IMR-90 (cell line): ENCODE measurements at regions not wholly inside any gene's neighbourhood (a gene's known extent, or its start where the extent isn't known, plus 50 kb on each side); places are given as distances from the start of the nearest gene placed in this dataset.

Source experiments
- ATAC-seq: fragments of 200-7000 bp; cut with Tn5 transposase; 2 replicates; pipeline ENCODE4 v1.9.1; 2020; ENCODE audit warnings: low read depth, mild to moderate bottlenecking, moderate library complexity
- BruUV-seq: library from RNA; stranded (reverse); fragments of 400-500 nt; replicated peaks from 2 replicates; lab custom pipeline; 2021; lab: Mats Ljungman, UMichigan
- CTCF ChIA-PET: fragments of 300-600 bp; formaldehyde crosslinking; extraction: SDS; loops from one replicate; lab custom pipeline; 2021; ENCODE audit warnings: antibody characterized with exemption; lab: Yijun Ruan, JAX
- POLR2A ChIA-PET: fragments of 300-600 bp; sonication (Branson Sonifier 250); formaldehyde crosslinking; loops from one replicate; lab custom pipeline; 2022; ENCODE audit warnings: antibody characterized with exemption; ENCODE audit not compliant: unreplicated experiment; lab: Charles Lee
- DNase-seq: peaks from one replicate; pipeline ENCODE4 v3.0.0; 2013
- H2AFZ ChIP-seq: replicated peaks from 2 replicates; pipeline ENCODE3; 2013; ENCODE audit warnings: low read length, mild to moderate bottlenecking; ENCODE audit not compliant: poor library complexity
- H2AK5ac ChIP-seq: 2 replicates; pipeline ENCODE4 v1.6.1; 2013; ENCODE audit warnings: low read depth, low read length, inconsistent platforms
- H2AK9ac ChIP-seq: replicated peaks from 2 replicates; pipeline ENCODE3; 2013; ENCODE audit warnings: mild to moderate bottlenecking, low read depth, low read length, moderate library complexity; ENCODE audit not compliant: poor library complexity
- H2BK120ac ChIP-seq: 2 replicates; pipeline ENCODE4 v1.6.1; 2013; ENCODE audit warnings: low read depth, low read length, inconsistent platforms
- H2BK15ac ChIP-seq: 3 replicates; pipeline ENCODE4 v1.6.1; 2013; ENCODE audit warnings: low read depth, low read length, inconsistent platforms
- H2BK20ac ChIP-seq: 2 replicates; pipeline ENCODE4 v1.6.1; 2013; ENCODE audit warnings: low read depth, mild to moderate bottlenecking, inconsistent platforms, low read length, moderate library complexity
- H2BK5ac ChIP-seq: 2 replicates; pipeline ENCODE4 v1.6.1; 2013; ENCODE audit warnings: mild to moderate bottlenecking, low read depth, low read length, inconsistent platforms; ENCODE audit not compliant: poor library complexity, severe bottlenecking
- H3K14ac ChIP-seq: replicated peaks from 2 replicates; pipeline ENCODE4 v1.6.1; 2013; ENCODE audit warnings: low read depth, low read length, inconsistent platforms
- H3K18ac ChIP-seq: 2 replicates; pipeline ENCODE4 v1.6.1; 2013; ENCODE audit warnings: low read depth, low read length, control low read depth
- H3K23ac ChIP-seq: 2 replicates; pipeline ENCODE4 v1.6.1; 2013; ENCODE audit warnings: low read depth, low read length, inconsistent platforms
- H3K27ac ChIP-seq: 2 replicates; pipeline ENCODE4 v1.5.1; 2013; ENCODE audit warnings: mild to moderate bottlenecking, control low read depth, low read length; ENCODE audit not compliant: insufficient read depth
- H3K27me3 ChIP-seq: 2 replicates; pipeline ENCODE4 v1.6.1; 2013; ENCODE audit warnings: low read length; ENCODE audit not compliant: control insufficient read depth, insufficient read depth
- H3K36me3 ChIP-seq: 2 replicates; pipeline ENCODE4 v1.6.1; 2013; ENCODE audit warnings: low read length, mixed read lengths; ENCODE audit not compliant: control insufficient read depth, insufficient read depth
- H3K4ac ChIP-seq: 2 replicates; pipeline ENCODE4 v1.6.1; 2013; ENCODE audit warnings: low read depth, low read length, inconsistent platforms
- H3K4me1 ChIP-seq: 2 replicates; pipeline ENCODE4 v1.6.1; 2013; ENCODE audit warnings: low read length, mixed read lengths; ENCODE audit not compliant: control insufficient read depth, insufficient read depth
- H3K4me2 ChIP-seq: 2 replicates; pipeline ENCODE4 v1.6.1; 2013; ENCODE audit warnings: low read depth, mild to moderate bottlenecking, control low read depth, low read length, moderate library complexity
- H3K4me3 ChIP-seq: 2 replicates; pipeline ENCODE4 v1.5.1; 2013; ENCODE audit warnings: low read depth, mild to moderate bottlenecking, control low read depth, low read length, moderate library complexity; ENCODE audit not compliant: insufficient read depth
- H3K56ac ChIP-seq: 2 replicates; pipeline ENCODE4 v1.6.1; 2013; ENCODE audit warnings: low read length, inconsistent platforms; ENCODE audit not compliant: insufficient read depth; ENCODE audit errors: extremely low read depth
- H3K79me1 ChIP-seq, 2 experiments: 2 replicates each; pipeline ENCODE4 v1.6.1; 2013; ENCODE audit warnings: low read length in 2 of 2, inconsistent platforms in 1 of 2, low read depth in 1 of 2
- H3K9ac ChIP-seq: 2 replicates; pipeline ENCODE4 v1.6.1; 2013; ENCODE audit warnings: low read depth, low read length, control low read depth
- H3K9me1 ChIP-seq: 2 replicates; pipeline ENCODE4 v1.6.1; 2013; ENCODE audit warnings: low read length, inconsistent platforms; ENCODE audit not compliant: insufficient read depth
- H3K9me3 ChIP-seq: 2 replicates; pipeline ENCODE4 v1.6.1; 2013; ENCODE audit warnings: low read length; ENCODE audit not compliant: control insufficient read depth, insufficient read depth
- H4K20me1 ChIP-seq: 2 replicates; pipeline ENCODE4 v1.6.1; 2013; ENCODE audit warnings: low read length, inconsistent platforms; ENCODE audit not compliant: insufficient read depth
- H4K5ac ChIP-seq: 2 replicates; pipeline ENCODE4 v1.6.1; 2013; ENCODE audit warnings: mild to moderate bottlenecking, low read depth, low read length, control low read depth
- H4K8ac ChIP-seq, 2 experiments: 2 replicates each; pipeline ENCODE4 v1.6.1; 2013; ENCODE audit warnings: low read depth in 2 of 2, low read length in 2 of 2, control low read depth in 1 of 2, inconsistent platforms in 1 of 2
- H4K91ac ChIP-seq: 2 replicates; pipeline ENCODE4 v1.6.1; 2013; ENCODE audit warnings: low read depth, low read length, inconsistent platforms; ENCODE audit not compliant: insufficient read depth
- CEBPB ChIP-seq: IDR thresholded peaks from 2 replicates; pipeline ENCODE4 v1.6.1; 2012; ENCODE audit warnings: low read depth, low read length, improper control_type of control experiment
- FOS ChIP-seq: fragments of 150-350 bp; IDR thresholded peaks from 2 replicates; pipeline ENCODE4 v1.6.1; 2016; ENCODE audit warnings: low read depth, low read length
- MAZ ChIP-seq: IDR thresholded peaks from 2 replicates; pipeline ENCODE4 v1.6.1; 2012; ENCODE audit warnings: low read depth, mild to moderate bottlenecking, low read length, improper control_type of control experiment, moderate library complexity, borderline replicate concordance
- NFE2L2 ChIP-seq: fragments of 150-350 bp; IDR thresholded peaks from 2 replicates; pipeline ENCODE4 v1.6.1; 2016; ENCODE audit warnings: low read depth, mild to moderate bottlenecking, low read length
- RAD21 ChIP-seq: IDR thresholded peaks from 2 replicates; pipeline ENCODE4 v1.6.1; 2012; ENCODE audit warnings: low read length, improper control_type of control experiment
- WGBS, 2 experiments: methylation state at CpG; one replicate each; pipeline versions ENCODE4 v1.1.5 to v1.1.7; 2013; ENCODE audit warnings: missing lambda C conversion rate in 2 of 2; ENCODE audit not compliant: insufficient read length in 1 of 2; ENCODE audit errors: extremely low coverage in 2 of 2; 5-methylcytosine and 5-hydroxymethylcytosine counted together
- dilution Hi-C: fragments of 300-500 bp; cut with HindIII; formaldehyde crosslinking; loops from one replicate; pipeline ENCODE4 v1.14.3; 2018; ENCODE audit warnings: low sequenced_read_pairs; ENCODE audit not compliant: unreplicated experiment
- in situ Hi-C: fragments of 300-500 bp; cut with MboI; formaldehyde crosslinking; loops from 3 replicates; pipeline ENCODE4 v1.14.3; 2019; ENCODE audit warnings: low sequenced_read_pairs, inconsistent platforms, mixed read lengths
- intact Hi-C: fragments of 100-400 bp; cut with micrococcal nuclease; formaldehyde crosslinking; loops from 2 replicates; pipeline ENCODE4 v1.10.0; 2022

DNA sequence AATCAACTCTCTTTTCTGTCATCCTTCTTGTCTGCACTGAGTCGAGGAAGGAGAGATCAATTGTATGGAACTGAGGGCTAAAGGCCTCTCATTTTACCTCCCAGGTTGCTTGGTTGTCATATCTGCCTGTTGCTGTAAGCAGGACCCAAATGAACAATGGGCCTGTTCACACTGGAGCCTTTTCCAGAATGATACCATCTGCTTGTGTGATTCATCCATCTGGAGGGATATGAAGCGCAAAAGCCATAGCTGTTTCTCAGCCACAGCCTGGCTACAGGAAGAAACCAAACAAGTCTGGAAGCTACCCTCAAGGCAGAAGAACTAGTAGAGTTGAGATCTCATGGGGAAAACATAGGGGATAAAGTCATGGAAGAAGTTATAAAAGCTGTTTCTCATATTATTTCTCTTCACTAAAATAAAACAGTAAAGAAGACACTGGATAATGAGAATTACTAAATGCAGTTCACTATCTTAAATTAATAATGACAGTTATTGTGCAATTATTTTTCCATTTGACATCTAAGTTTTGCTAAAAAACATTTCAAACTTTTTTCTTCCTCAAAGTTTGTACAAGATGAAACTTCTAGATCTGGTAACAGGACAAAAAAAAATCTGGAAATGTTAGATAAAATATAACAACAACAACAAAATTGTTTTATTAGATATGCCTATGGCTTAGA is 106.3 kb downstream of the SPTSSA start:
- Histone ChIP-seq H3K27ac (no peak overlapping the region; the same call in 1 of the 2 replicates), H2AFZ (no peak overlapping the region), H2BK20ac (no peak overlapping the region), H4K20me1 (no peaks in the 10 kb centered on the region), H3K4me2 (no peak overlapping the region), H3K9ac (no peak overlapping the region), H3K4ac (no peak overlapping the region), H4K5ac (no peak overlapping the region), H3K23ac (no peak overlapping the region), H3K27me3 (no peaks in the 10 kb centered on the region), H3K9me1 (no peaks in the 10 kb centered on the region), H2BK120ac (no peak overlapping the region), H2BK5ac (no peak overlapping the region), H2AK9ac (no peak overlapping the region), H2AK5ac (no peak overlapping the region), H3K4me3 (no peak overlapping the region), H4K91ac (no peak overlapping the region), H3K79me1 (no peaks in the 10 kb centered on the region), H3K4me1 (peaks cover 3% of the 10 kb centered on the region; the same call in 1 of the 2 replicates), H3K18ac (no peak overlapping the region; the same call in 1 of the 2 replicates), H3K56ac (no peak overlapping the region), H3K9me3 (no peaks in the 10 kb centered on the region), H3K14ac (no peak overlapping the region), H2BK15ac (no peak overlapping the region), H4K8ac (no peak overlapping the region), H3K36me3 (no peaks in the 10 kb centered on the region)
- TF ChIP-seq NFE2L2 (no peak), MAZ (no peak), FOS (no peak), RAD21 (no peak), CEBPB (0 out of 2 replicates have a peak, but pooled peaks have one; percentile 30)
- no TSS peak for BruUV-seq
- POLR2A ChIA-PET, result no interaction called here
- dilution Hi-C loops, result no loop called here
- CTCF ChIA-PET, result interaction anchor here (0.5 kb wide), 1 partner anchor 100 kb away, joined by 3 read pairs; no protein-coding TSS in a partner anchor
- no CpG with 5 or more reads among the region's 2 CpGs for WGBS, 2 experiments
- in situ Hi-C loops, result no loop called here
- DNase-seq, result peak; percentile 75
- peak; percentile 79 for ATAC-seq
- intact Hi-C loops, result no loop called here
